A549 (cell line): ENCODE measurements at regions not wholly inside any gene's neighbourhood (a gene's known extent, or its start where the extent isn't known, plus 50 kb on each side); places are given as distances from the start of the nearest gene placed in this dataset.

Experiments used
- ATAC-seq, 2 experiments: fragments of 200-7000 bp in 1 of 2; fragments of >200 bp in 1 of 2; cut with Nextera tagmentation in 1 of 2; cut with Tn5 transposase in 1 of 2; 3 replicates each; pipeline versions ENCODE4 v1.8.0 to v1.9.1; 2018 to 2020; ENCODE audit warnings: mild to moderate bottlenecking in 1 of 2, moderate library complexity in 1 of 2
- CTCF ChIA-PET: fragments of 300-600 bp; sonication (Branson Sonifier 250); formaldehyde crosslinking; extraction: SDS; loops from one replicate; lab custom pipeline; 2021; ENCODE audit warnings: antibody characterized with exemption, inconsistent platforms; lab: Yijun Ruan, JAX
- POLR2A ChIA-PET: fragments of 350-600 bp; formaldehyde crosslinking; extraction: SDS; loops from one replicate; lab custom pipeline; 2021; ENCODE audit warnings: antibody characterized with exemption, inconsistent platforms; lab: Yijun Ruan, JAX
- DNase-seq, 2 experiments: peaks; one replicate each; pipeline versions ENCODE4 v3.0.0 to v3.0.0-alpha.2; 2011 to 2016; ENCODE audit warnings: low read depth in 1 of 2, low spot score in 1 of 2
- FAIRE-seq: peaks from 2 replicates; lab custom pipeline; 2011; peaks lifted over from hg19 to GRCh38; lab: Jason Lieb, UNC
- H3K27ac ChIP-seq, 2 experiments: fragments of >200 bp; sonication (Bioruptor Twin); formaldehyde crosslinking; 3 replicates each; pipeline ENCODE4 v1.5.1; 2016 to 2017
- H3K4me1 ChIP-seq: fragments of >200 bp; sonication (Bioruptor Twin); formaldehyde crosslinking; 3 replicates; pipeline ENCODE4 v1.6.1; 2016
- H3K4me2 ChIP-seq: fragments of >200 bp; sonication (Bioruptor Twin); formaldehyde crosslinking; 3 replicates; pipeline ENCODE4 v1.6.1; 2016
- H3K4me3 ChIP-seq: fragments of >200 bp; sonication (Bioruptor Twin); formaldehyde crosslinking; 3 replicates; pipeline ENCODE4 v1.5.1; 2016
- H3K9me3 ChIP-seq: fragments of >200 bp; sonication (Bioruptor Twin); formaldehyde crosslinking; 3 replicates; pipeline ENCODE4 v1.6.1; 2016
- CEBPB ChIP-seq, 2 experiments: fragments of >200 bp in 1 of 2; sonication (Bioruptor Twin) in 1 of 2; formaldehyde crosslinking in 1 of 2; IDR thresholded peaks; 2 replicates each; pipeline ENCODE4 v1.6.1; 2012 to 2016
- CHD2 ChIP-seq: fragments of 150-350 bp; IDR thresholded peaks from 2 replicates; pipeline ENCODE4 v1.6.1; 2014; ENCODE audit warnings: low read length; ENCODE audit not compliant: partially characterized antibody
- CHD4 ChIP-seq: fragments of 200-600 bp; sonication (generic); IDR thresholded peaks from 2 replicates; pipeline ENCODE4 v1.6.1; 2016; ENCODE audit warnings: antibody characterized with exemption, mild to moderate bottlenecking, borderline replicate concordance
- CTCF ChIP-seq: fragments of >200 bp; sonication (Bioruptor Twin); formaldehyde crosslinking; IDR thresholded peaks from 3 replicates; pipeline ENCODE4 v1.5.1; 2016
- E2F6 ChIP-seq: IDR thresholded peaks from 2 replicates; pipeline ENCODE4 v1.6.1; 2012; ENCODE audit warnings: low read depth, borderline replicate concordance
- EHF ChIP-seq: fragments of 250-450 bp; sonication (Bioruptor Pico); IDR thresholded peaks from 2 replicates; pipeline ENCODE4 v1.5.0; 2020; ENCODE audit warnings: mild to moderate bottlenecking
- EHMT2 ChIP-seq: fragments of 200-600 bp; sonication (generic); IDR thresholded peaks from 2 replicates; pipeline ENCODE4 v1.6.1; 2016; ENCODE audit warnings: antibody characterized with exemption, low read depth, mild to moderate bottlenecking, moderate library complexity
- EP300 ChIP-seq, 2 experiments: fragments of >200 bp; sonication (Bioruptor Twin); formaldehyde crosslinking; IDR thresholded peaks; 2 replicates in 1 of 2; 3 replicates in 1 of 2; pipeline ENCODE4 v1.6.1; 2016 to 2017
- FOSL2 ChIP-seq, 2 experiments: fragments of 450-650 bp in 1 of 2; fragments of >200 bp in 1 of 2; sonication (Bioruptor Twin) in 1 of 2; formaldehyde crosslinking; IDR thresholded peaks; 2 replicates each; pipeline versions ENCODE4 v1.5.0 to v1.6.1; 2016 to 2020; ENCODE audit warnings: mild to moderate bottlenecking in 1 of 2, moderate library complexity in 1 of 2
- GATA3 ChIP-seq: IDR thresholded peaks from 2 replicates; pipeline ENCODE4 v1.6.1; 2012; ENCODE audit warnings: borderline replicate concordance
- HES2 ChIP-seq: fragments of >200 bp; sonication (Bioruptor Twin); formaldehyde crosslinking; IDR thresholded peaks from 2 replicates; pipeline ENCODE4 v1.6.1; 2016
- HOXA7 ChIP-seq: fragments of 250-450 bp; sonication (Bioruptor Pico); IDR thresholded peaks from 2 replicates; pipeline ENCODE4 v1.5.0; 2020; ENCODE audit warnings: mild to moderate bottlenecking, moderate library complexity
- MAFK ChIP-seq: fragments of 450-650 bp; IDR thresholded peaks from 2 replicates; pipeline ENCODE4 v1.6.1; 2014; ENCODE audit not compliant: partially characterized antibody
- NPAS2 ChIP-seq: fragments of 250-450 bp; sonication (Bioruptor Pico); IDR thresholded peaks from 2 replicates; pipeline ENCODE4 v1.8.0; 2022; ENCODE audit warnings: mild to moderate bottlenecking, moderate library complexity, borderline replicate concordance
- POLR2AphosphoS2 ChIP-seq: conservative IDR thresholded peaks from 2 replicates; pipeline ENCODE4 v1.6.1; 2012; ENCODE audit warnings: low read length, improper control_type of control experiment, inconsistent platforms
- SREBF2 ChIP-seq: fragments of 450-650 bp; IDR thresholded peaks from 2 replicates; pipeline ENCODE4 v1.6.1; 2014; ENCODE audit warnings: mild to moderate bottlenecking, moderate library complexity
- TP53 ChIP-seq: fragments of 250-450 bp; sonication (Bioruptor Pico); IDR thresholded peaks from 2 replicates; pipeline ENCODE4 v1.5.0; 2021; ENCODE audit warnings: mild to moderate bottlenecking, moderate library complexity
- ZC3H11A ChIP-seq: fragments of 450-650 bp; IDR thresholded peaks from 2 replicates; pipeline ENCODE4 v1.6.1; 2014; ENCODE audit warnings: antibody characterized with exemption, mild to moderate bottlenecking
- ZFP36 ChIP-seq: fragments of 450-650 bp; IDR thresholded peaks from 2 replicates; pipeline ENCODE4 v1.6.1; 2014; ENCODE audit warnings: borderline replicate concordance; ENCODE audit not compliant: partially characterized antibody
- WGBS: methylation state at CpG from one replicate; pipeline ENCODE4 v1.1.6; 2017; ENCODE audit errors: missing lambda C conversion rate; 5-methylcytosine and 5-hydroxymethylcytosine counted together
- TF ChIP-seq, protein P1 (sequence below): IDR thresholded peaks from 2 replicates; pipeline ENCODE4 v1.6.1; 2012
- TF ChIP-seq, protein P2 (sequence below): fragments of >200 bp; sonication (Bioruptor Twin); formaldehyde crosslinking; IDR thresholded peaks from 3 replicates; pipeline ENCODE4 v1.6.1; 2016
- TF ChIP-seq, protein P3 (sequence below): fragments of 150-350 bp; IDR thresholded peaks from 2 replicates; pipeline ENCODE4 v1.6.1; 2014; ENCODE audit warnings: low read depth, mild to moderate bottlenecking, low read length

- TF ChIP-seq HOXA7 (CRISPR knock-in tag) (no peak), SREBF2 (no peak), CTCF (no peak), EHMT2 (no peak), GATA3 (no peak), CHD4 (no peak), HES2 (no peak), E2F6 (no peak), POLR2AphosphoS2 (no peak), TP53 (CRISPR knock-in tag) (no peak), ZC3H11A (no peak), NPAS2 (CRISPR knock-in tag) (no peak), FOSL2 (IDR thresholded peaks at IDR 0.05) (no peak), FOSL2 (CRISPR knock-in tag; IDR thresholded peaks at IDR 0.05) (no peak), ZFP36 (no peak), CEBPB (IDR thresholded peaks at IDR 0.05) (no peak), MAFK (no peak), CHD2 (no peak)
- TF ChIP-seq, protein P1, sequence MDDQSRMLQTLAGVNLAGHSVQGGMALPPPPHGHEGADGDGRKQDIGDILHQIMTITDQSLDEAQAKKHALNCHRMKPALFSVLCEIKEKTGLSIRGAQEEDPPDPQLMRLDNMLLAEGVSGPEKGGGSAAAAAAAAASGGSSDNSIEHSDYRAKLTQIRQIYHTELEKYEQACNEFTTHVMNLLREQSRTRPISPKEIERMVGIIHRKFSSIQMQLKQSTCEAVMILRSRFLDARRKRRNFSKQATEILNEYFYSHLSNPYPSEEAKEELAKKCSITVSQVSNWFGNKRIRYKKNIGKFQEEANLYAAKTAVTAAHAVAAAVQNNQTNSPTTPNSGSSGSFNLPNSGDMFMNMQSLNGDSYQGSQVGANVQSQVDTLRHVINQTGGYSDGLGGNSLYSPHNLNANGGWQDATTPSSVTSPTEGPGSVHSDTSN, result no peak
- TF ChIP-seq, protein P2, sequence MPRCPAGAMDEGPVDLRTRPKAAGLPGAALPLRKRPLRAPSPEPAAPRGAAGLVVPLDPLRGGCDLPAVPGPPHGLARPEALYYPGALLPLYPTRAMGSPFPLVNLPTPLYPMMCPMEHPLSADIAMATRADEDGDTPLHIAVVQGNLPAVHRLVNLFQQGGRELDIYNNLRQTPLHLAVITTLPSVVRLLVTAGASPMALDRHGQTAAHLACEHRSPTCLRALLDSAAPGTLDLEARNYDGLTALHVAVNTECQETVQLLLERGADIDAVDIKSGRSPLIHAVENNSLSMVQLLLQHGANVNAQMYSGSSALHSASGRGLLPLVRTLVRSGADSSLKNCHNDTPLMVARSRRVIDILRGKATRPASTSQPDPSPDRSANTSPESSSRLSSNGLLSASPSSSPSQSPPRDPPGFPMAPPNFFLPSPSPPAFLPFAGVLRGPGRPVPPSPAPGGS, result no peak
- TF ChIP-seq, all 56 proteins: peak for 0
- Histone ChIP-seq H3K4me2 (no peak overlapping the region), H3K4me3 (no peak overlapping the region), H3K4me1 (no peaks in the 10 kb centered on the region; the same call in 2 of the 3 replicates), H3K27ac (no peak overlapping the region), H3K9me3 (no peaks in the 10 kb centered on the region)
- ChIA-PET POLR2A (interaction anchor here (0.6 kb wide), 1 partner anchor 150 kb away, joined by 4 read pairs; no protein-coding TSS in a partner anchor), CTCF (interaction anchor here (0.7 to 1.3 kb wide), 2 partner anchors 14 to 53 kb away, joined by 3 read pairs; no protein-coding TSS in a partner anchor)
- 33% methylated on average over 1 of the region's 1 CpG for WGBS
- ATAC-seq, result no peak
- no peak for DNase-seq
- no peak for FAIRE-seq
These were observed 97.0 kb upstream of the RFX8 start for GRCh38 chr2:101571951-101572350.

- Histone ChIP-seq H3K4me3 (no peak overlapping the region), H3K4me1 (peaks cover 6% of the 10 kb centered on the region; the same call in 2 of the 3 replicates), H3K4me2 (no peak overlapping the region), H3K27ac (no peak overlapping the region), H3K9me3 (no peaks in the 10 kb centered on the region)
- 64% methylated on average over 7 of the region's 7 CpGs for WGBS
- TF ChIP-seq CEBPB (IDR thresholded peaks at IDR 0.05) (no peak), E2F6 (no peak), GATA3 (no peak), EHF (CRISPR knock-in tag) (no peak), EP300 (IDR thresholded peaks at IDR 0.05) (no peak), MAFK (no peak), FOSL2 (IDR thresholded peaks at IDR 0.05) (no peak), FOSL2 (CRISPR knock-in tag; IDR thresholded peaks at IDR 0.05) (no peak)
- TF ChIP-seq, protein P3, sequence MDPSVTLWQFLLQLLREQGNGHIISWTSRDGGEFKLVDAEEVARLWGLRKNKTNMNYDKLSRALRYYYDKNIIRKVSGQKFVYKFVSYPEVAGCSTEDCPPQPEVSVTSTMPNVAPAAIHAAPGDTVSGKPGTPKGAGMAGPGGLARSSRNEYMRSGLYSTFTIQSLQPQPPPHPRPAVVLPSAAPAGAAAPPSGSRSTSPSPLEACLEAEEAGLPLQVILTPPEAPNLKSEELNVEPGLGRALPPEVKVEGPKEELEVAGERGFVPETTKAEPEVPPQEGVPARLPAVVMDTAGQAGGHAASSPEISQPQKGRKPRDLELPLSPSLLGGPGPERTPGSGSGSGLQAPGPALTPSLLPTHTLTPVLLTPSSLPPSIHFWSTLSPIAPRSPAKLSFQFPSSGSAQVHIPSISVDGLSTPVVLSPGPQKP, result no peak
- no peak for FAIRE-seq
- no peak for ATAC-seq
- DNase-seq, result no peak
- POLR2A ChIA-PET, result no interaction called here
- CTCF ChIA-PET, result interaction anchor here (0.6 to 0.8 kb wide), 2 partner anchors 151 to 305 kb away, joined by 3 to 5 read pairs; no protein-coding TSS in a partner anchor
These were observed 95.1 kb upstream of the RFX8 start for GRCh38 chr2:101569886-101570520.
